ENCODE measurements at regions not wholly inside any gene's neighbourhood (a gene's known extent, or its start where the extent isn't known, plus 50 kb on each side); places are given as distances from the start of the nearest gene placed in this dataset.

DNA sequence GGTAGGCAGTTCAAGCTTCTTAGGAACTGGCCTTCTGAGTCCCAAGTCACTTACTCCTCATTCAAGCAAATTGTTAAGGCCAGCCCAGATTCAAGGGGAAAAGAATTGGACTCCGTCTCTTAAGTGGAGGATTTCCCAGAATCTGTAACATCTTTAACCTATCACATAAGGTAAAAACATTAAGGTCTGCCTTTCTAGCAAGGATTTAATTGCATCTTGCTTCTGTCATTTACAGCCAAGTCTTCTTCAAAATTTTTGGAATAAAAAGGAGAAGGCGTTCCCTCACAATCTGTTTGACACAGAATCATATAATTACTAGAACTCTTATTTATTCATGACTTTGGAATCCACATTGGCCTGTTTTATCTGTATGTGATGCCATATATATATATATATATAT lies 56.5 kb upstream of the ADORA2B start:
- no peak for DNase-seq (ENCODE audit: low read depth)
- H3K4me3 ChIP-seq (ENCODE audit: low read depth, low read length): no peak overlapping the region
- TF ChIP-seq, protein P1, sequence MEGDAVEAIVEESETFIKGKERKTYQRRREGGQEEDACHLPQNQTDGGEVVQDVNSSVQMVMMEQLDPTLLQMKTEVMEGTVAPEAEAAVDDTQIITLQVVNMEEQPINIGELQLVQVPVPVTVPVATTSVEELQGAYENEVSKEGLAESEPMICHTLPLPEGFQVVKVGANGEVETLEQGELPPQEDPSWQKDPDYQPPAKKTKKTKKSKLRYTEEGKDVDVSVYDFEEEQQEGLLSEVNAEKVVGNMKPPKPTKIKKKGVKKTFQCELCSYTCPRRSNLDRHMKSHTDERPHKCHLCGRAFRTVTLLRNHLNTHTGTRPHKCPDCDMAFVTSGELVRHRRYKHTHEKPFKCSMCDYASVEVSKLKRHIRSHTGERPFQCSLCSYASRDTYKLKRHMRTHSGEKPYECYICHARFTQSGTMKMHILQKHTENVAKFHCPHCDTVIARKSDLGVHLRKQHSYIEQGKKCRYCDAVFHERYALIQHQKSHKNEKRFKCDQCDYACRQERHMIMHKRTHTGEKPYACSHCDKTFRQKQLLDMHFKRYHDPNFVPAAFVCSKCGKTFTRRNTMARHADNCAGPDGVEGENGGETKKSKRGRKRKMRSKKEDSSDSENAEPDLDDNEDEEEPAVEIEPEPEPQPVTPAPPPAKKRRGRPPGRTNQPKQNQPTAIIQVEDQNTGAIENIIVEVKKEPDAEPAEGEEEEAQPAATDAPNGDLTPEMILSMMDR (IDR thresholded peaks at IDR 0.05; ENCODE audit: low read depth, low read length, missing control alignments): no peak

DNA sequence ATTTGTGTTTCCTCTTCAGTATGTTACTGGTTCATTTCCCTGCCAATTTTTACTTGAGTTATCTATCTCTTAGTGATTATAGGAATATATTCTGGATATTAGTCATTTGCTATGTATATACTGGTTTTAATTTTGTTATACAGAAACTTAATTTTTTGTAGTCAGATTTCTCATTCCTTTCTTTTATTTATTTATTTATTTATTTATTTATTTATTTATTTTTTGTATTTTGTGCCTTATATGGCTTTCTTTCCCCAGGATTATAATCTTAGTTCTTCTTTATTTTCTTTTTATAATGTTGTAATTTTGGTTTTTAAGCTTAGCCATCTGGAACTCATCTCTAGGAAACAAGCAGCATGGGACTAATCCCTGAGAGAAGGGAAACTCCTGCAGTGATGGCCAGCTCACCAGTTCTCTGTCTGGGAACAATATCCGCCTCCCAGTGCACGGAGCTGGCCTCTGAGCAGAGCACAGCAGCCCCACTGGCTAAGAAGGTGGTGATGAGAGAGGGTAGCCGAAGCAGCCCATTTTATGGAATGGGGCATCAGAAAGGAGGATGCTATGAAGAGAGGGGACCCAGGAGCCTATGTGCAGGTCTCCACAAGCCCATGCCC lies 54.5 kb upstream of the ADORA2B start:
- DNase-seq (ENCODE audit: low read depth): no peak
- TF ChIP-seq, protein P1 (IDR thresholded peaks at IDR 0.05; ENCODE audit: low read depth, low read length, missing control alignments): no peak
- H3K4me3 ChIP-seq (ENCODE audit: low read depth, low read length): no peak overlapping the region

GRCh38 chr17:15891318-15891717 lies 53.6 kb upstream of the ADORA2B start:
- TF ChIP-seq, protein P1 (IDR thresholded peaks at IDR 0.05; ENCODE audit: low read depth, low read length, missing control alignments): no peak
- no peak for DNase-seq (ENCODE audit: low read depth)
- H3K4me3 ChIP-seq (ENCODE audit: low read depth, low read length): no peak overlapping the region

DNA sequence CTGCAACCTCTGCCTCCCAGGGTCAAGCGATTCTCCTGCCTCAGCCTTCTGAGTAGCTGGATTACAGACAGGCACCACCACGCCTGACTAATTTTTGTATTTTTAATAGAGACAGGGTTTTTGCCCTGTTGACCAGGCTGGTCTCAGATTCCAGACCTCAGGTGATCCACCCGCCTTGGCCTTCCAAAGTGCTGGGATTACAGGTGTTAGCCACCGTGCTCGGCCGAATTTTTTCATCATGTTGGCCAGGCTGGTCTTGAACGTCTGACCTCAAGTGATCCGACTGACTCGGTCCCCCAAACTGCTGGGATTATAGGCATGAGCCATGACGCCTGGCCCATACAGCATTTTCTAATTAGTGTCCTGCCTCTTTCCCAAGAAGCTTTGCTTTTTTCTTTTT lies 52.7 kb upstream of the ADORA2B start:
- TF ChIP-seq, protein P1 (IDR thresholded peaks at IDR 0.05; ENCODE audit: low read depth, low read length, missing control alignments): no peak
- no peak overlapping the region for H3K4me3 ChIP-seq (ENCODE audit: low read depth, low read length)
- DNase-seq (ENCODE audit: low read depth): no peak

GRCh38 chr17:15892731-15893657 lies 51.9 kb upstream of the ADORA2B start:
- no peak for DNase-seq (ENCODE audit: low read depth)
- TF ChIP-seq, protein P1 (IDR thresholded peaks at IDR 0.05; ENCODE audit: low read depth, low read length, missing control alignments): no peak
- no peak overlapping the region for H3K4me3 ChIP-seq (ENCODE audit: low read depth, low read length)

DNA sequence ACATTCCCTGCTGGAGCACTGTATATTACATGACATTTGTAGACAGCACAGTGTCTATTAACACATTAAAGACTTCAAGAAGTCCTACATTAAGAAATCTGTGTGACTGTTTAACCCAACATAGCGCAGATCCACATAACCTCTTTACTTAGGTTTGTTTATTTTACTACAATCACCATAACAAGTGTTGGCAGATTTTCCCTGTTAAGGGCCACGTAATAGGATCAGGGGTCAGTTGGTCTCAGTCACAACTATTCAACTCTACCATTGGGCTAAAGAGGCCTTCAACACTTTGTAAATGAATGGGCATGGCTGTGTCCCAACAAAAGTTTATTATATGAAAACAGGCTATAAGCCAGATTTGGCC lies 51.3 kb upstream of the ADORA2B start:
- TF ChIP-seq, protein P1 (IDR thresholded peaks at IDR 0.05; ENCODE audit: low read depth, low read length, missing control alignments): no peak
- no peak for DNase-seq (ENCODE audit: low read depth)
- H3K4me3 ChIP-seq (ENCODE audit: low read depth, low read length): no peak overlapping the region

All from GM12864 (cell line).